B cell (primary cell): ENCODE measurements at regions not wholly inside any gene's neighbourhood (a gene's known extent, or its start where the extent isn't known, plus 50 kb on each side); places are given as distances from the start of the nearest gene placed in this dataset.

Experiments
- ATAC-seq: fragments of 200-7000 bp; cut with Tn5 transposase; one replicate; pipeline ENCODE4 v1.10.0; 2021; ENCODE audit warnings: low read depth, mild to moderate bottlenecking, moderate number of reproducible peaks, moderate library complexity
- CTCF ChIA-PET: fragments of 350-600 bp; sonication (Branson Sonifier 250); formaldehyde crosslinking; loops from one replicate; lab custom pipeline; 2021; ENCODE audit warnings: antibody characterized with exemption, inconsistent platforms; lab: Charles Lee
- POLR2A ChIA-PET: fragments of 350-600 bp; sonication (Branson Sonifier 250); formaldehyde crosslinking; loops from one replicate; lab custom pipeline; 2021; ENCODE audit warnings: antibody characterized with exemption; lab: Charles Lee
- DNase-seq: peaks from one replicate; pipeline ENCODE4 v3.0.0; 2013
- H2AFZ ChIP-seq: 2 replicates; pipeline ENCODE4 v1.6.1; 2012; ENCODE audit warnings: mild to moderate bottlenecking, low read depth, low read length; ENCODE audit not compliant: insufficient read depth, poor library complexity, severe bottlenecking
- H3K27ac ChIP-seq, 2 donors: 1 replicate in 1 of 2; 2 replicates in 1 of 2; pipeline ENCODE4 v1.5.1; 2012 to 2013; ENCODE audit warnings: low read length in 2 of 2, mild to moderate bottlenecking in 2 of 2, moderate library complexity in 1 of 2
- H3K27me3 ChIP-seq, 4 experiments: fragments of 200-600 bp in 1 of 4; sonication (generic) in 1 of 4; replicated peaks in 1 of 4; 1 replicate in 2 of 4; 2 replicates in 2 of 4; pipeline versions ENCODE4 v1.6.1 to v1.7.0; 2013 to 2016; ENCODE audit warnings: low read length in 3 of 4, mild to moderate bottlenecking in 2 of 4, mixed read lengths in 1 of 4, moderate library complexity in 1 of 4; ENCODE audit not compliant: insufficient read depth in 4 of 4, control insufficient read depth in 3 of 4; ENCODE audit errors: control extremely low read depth in 1 of 4
- H3K36me3 ChIP-seq, 2 experiments: replicated peaks in 1 of 2; 1 replicate in 1 of 2; 2 replicates in 1 of 2; pipeline versions ENCODE4 v1.6.1 to v1.7.1; 2013; ENCODE audit warnings: low read length in 1 of 2; ENCODE audit not compliant: insufficient read depth in 2 of 2, control insufficient read depth in 1 of 2; ENCODE audit errors: control extremely low read depth in 1 of 2, extremely low read depth in 1 of 2
- H3K4me1 ChIP-seq, 2 donors: fragments of 200-600 bp in 1 of 2; sonication (generic) in 1 of 2; 1 replicate in 1 of 2; 2 replicates in 1 of 2; pipeline versions ENCODE4 v1.5.1 to v1.6.1; 2013 to 2017; ENCODE audit warnings: low read length in 2 of 2; ENCODE audit not compliant: control insufficient read depth in 2 of 2, insufficient read depth in 2 of 2
- H3K4me2 ChIP-seq: replicated peaks from 2 replicates; pipeline ENCODE3; 2012; ENCODE audit warnings: mild to moderate bottlenecking, low read depth, low read length; ENCODE audit not compliant: poor library complexity, severe bottlenecking
- H3K4me3 ChIP-seq, 5 experiments: fragments of 200-600 bp in 1 of 5; sonication (generic) in 1 of 5; 1 replicate in 3 of 5; 2 replicates in 2 of 5; pipeline versions ENCODE4 v1.5.1 to v1.7.0; 2011 to 2016; ENCODE audit warnings: low read length in 4 of 5, mild to moderate bottlenecking in 4 of 5, low read depth in 2 of 5, control low read depth in 1 of 5, moderate library complexity in 1 of 5; ENCODE audit not compliant: insufficient read depth in 1 of 5; ENCODE audit errors: control extremely low read depth in 1 of 5, extremely low read depth in 1 of 5
- H3K79me2 ChIP-seq: fragments of 200-600 bp; sonication (generic); one replicate; pipeline ENCODE4 v1.6.0; 2016; ENCODE audit warnings: low read length; ENCODE audit not compliant: control insufficient read depth, insufficient read depth
- H3K9ac ChIP-seq: fragments of 200-600 bp; sonication (generic); 2 replicates; pipeline ENCODE4 v1.6.1; 2017; ENCODE audit warnings: mild to moderate bottlenecking, low read length, moderate library complexity
- H3K9me3 ChIP-seq, 3 donors: one replicate each; pipeline versions ENCODE4 v1.6.1 to v1.7.1; 2013; ENCODE audit warnings: low read length in 2 of 3; ENCODE audit not compliant: control insufficient read depth in 2 of 3, insufficient read depth in 1 of 3; ENCODE audit errors: control extremely low read depth in 1 of 3
- H4K20me1 ChIP-seq: 2 replicates; pipeline ENCODE4 v1.6.0; 2012; ENCODE audit warnings: mild to moderate bottlenecking, low read length; ENCODE audit not compliant: insufficient read depth, control insufficient read depth, poor library complexity, severe bottlenecking
- H3K27ac Mint-ChIP-seq: one replicate; pipeline ENCODE4 v1.8.0; 2021; ENCODE audit warnings: mixed read lengths
- H3K27me3 Mint-ChIP-seq: one replicate; pipeline ENCODE4 v1.8.0; 2021; ENCODE audit warnings: mixed read lengths
- H3K4me1 Mint-ChIP-seq: one replicate; pipeline ENCODE4 v1.8.0; 2021; ENCODE audit warnings: mixed read lengths
- H3K4me3 Mint-ChIP-seq: one replicate; pipeline ENCODE4 v1.8.0; 2021; ENCODE audit warnings: mixed read lengths
- H3K9me3 Mint-ChIP-seq: one replicate; pipeline ENCODE4 v1.8.0; 2022; ENCODE audit warnings: mixed read lengths; ENCODE audit not compliant: insufficient read depth
- EZH2 ChIP-seq: IDR thresholded peaks from 2 replicates; pipeline ENCODE4 v1.6.1; 2012; ENCODE audit warnings: borderline replicate concordance, low read depth, mild to moderate bottlenecking, moderate library complexity, low read length; ENCODE audit not compliant: insufficient read depth, poor library complexity, severe bottlenecking
- intact Hi-C: fragments of 100-400 bp; cut with micrococcal nuclease; formaldehyde crosslinking; loops from one replicate; pipeline ENCODE4 v1.10.0; 2022
- TF ChIP-seq, protein P1 (sequence below): fragments of 200-600 bp; IDR thresholded peaks from one replicate; pipeline ENCODE4 v1.8.0; 2022; ENCODE audit warnings: antibody characterized with exemption, mild to moderate bottlenecking

DNA sequence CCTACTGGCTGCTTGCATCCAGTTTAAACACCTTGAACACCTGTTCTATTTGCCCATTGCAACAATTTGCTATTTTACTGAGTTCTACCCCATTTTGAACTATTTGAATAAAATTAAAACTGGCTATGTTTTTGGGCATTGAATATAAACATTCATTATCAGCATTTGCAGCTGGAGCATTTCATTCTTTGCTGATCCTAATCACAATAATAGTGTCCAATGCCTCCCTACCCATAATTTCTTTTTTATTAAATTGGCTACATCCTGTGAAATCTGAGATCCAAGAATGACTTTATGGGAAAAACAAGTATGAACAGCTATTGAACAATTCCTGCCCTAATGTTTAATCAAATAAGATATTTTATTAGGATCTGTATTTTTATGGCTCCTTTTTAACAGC is 447.9 kb downstream of the PLA2G4A start:
- intact Hi-C loops, result no loop called here
- ATAC-seq (no peak), DNase-seq (no peak)
- H3K4me3 Mint-ChIP-seq, result no peak overlapping the region
- no peaks in the 10 kb centered on the region for H3K27me3 ChIP-seq
- H3K4me3 ChIP-seq, result no peak overlapping the region
- H3K4me1 Mint-ChIP-seq, result no peaks in the 10 kb centered on the region
- no peaks in the 10 kb centered on the region for H3K27me3 Mint-ChIP-seq
- no peak overlapping the region for H3K27ac ChIP-seq
- H3K79me2 ChIP-seq, result no peaks in the 10 kb centered on the region
- H2AFZ ChIP-seq, result no peak overlapping the region
- ChIA-PET POLR2A (no interaction called here), CTCF (no interaction called here)
- H3K9me3 ChIP-seq, result no peaks in the 10 kb centered on the region
- no peaks in the 10 kb centered on the region for H3K9me3 Mint-ChIP-seq
- no peak overlapping the region for H3K9ac ChIP-seq
- no peaks in the 10 kb centered on the region for H3K36me3 ChIP-seq
- no peak overlapping the region for H3K4me2 ChIP-seq
- TF ChIP-seq, protein P1, sequence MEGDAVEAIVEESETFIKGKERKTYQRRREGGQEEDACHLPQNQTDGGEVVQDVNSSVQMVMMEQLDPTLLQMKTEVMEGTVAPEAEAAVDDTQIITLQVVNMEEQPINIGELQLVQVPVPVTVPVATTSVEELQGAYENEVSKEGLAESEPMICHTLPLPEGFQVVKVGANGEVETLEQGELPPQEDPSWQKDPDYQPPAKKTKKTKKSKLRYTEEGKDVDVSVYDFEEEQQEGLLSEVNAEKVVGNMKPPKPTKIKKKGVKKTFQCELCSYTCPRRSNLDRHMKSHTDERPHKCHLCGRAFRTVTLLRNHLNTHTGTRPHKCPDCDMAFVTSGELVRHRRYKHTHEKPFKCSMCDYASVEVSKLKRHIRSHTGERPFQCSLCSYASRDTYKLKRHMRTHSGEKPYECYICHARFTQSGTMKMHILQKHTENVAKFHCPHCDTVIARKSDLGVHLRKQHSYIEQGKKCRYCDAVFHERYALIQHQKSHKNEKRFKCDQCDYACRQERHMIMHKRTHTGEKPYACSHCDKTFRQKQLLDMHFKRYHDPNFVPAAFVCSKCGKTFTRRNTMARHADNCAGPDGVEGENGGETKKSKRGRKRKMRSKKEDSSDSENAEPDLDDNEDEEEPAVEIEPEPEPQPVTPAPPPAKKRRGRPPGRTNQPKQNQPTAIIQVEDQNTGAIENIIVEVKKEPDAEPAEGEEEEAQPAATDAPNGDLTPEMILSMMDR, result no peak
- no peak for TF ChIP-seq EZH2
- H3K4me1 ChIP-seq, result no peaks in the 10 kb centered on the region
- H4K20me1 ChIP-seq, result no peaks in the 10 kb centered on the region
- H3K27ac Mint-ChIP-seq, result no peak overlapping the region

DNA sequence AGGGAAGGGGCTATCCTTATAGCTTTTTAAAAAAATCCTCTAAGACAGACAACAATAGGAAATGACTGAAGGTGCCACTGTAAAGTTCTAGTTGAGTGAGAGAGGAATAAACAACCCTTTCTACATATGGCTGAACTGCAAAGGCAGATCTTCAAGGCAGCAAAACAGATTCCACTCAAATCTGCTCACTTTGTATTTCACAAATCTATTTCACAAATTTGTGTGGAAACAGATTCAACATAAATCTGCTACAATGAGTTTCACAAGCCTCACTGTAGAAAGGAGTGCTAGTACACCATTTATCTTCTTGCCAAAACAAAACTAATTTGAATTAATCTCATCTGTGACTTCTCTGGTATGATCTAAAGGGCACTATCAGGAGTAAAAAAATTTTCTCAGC is 451.3 kb downstream of the PLA2G4A start:
- no peak overlapping the region for H2AFZ ChIP-seq
- POLR2A ChIA-PET, result no interaction called here
- Mint-ChIP-seq H3K4me1 (no peaks in the 10 kb centered on the region), H3K9me3 (no peaks in the 10 kb centered on the region), H3K27me3 (no peaks in the 10 kb centered on the region), H3K27ac (no peak overlapping the region), H3K4me3 (no peak overlapping the region)
- no peak overlapping the region for H3K4me3 ChIP-seq
- H3K9ac ChIP-seq, result no peak overlapping the region
- TF ChIP-seq EZH2, result no peak
- TF ChIP-seq, protein P1, result no peak
- no peaks in the 10 kb centered on the region for H3K79me2 ChIP-seq
- H3K4me1 ChIP-seq, result no peaks in the 10 kb centered on the region
- CTCF ChIA-PET, result no interaction called here
- H3K27me3 ChIP-seq, result no peaks in the 10 kb centered on the region
- ATAC-seq, result no peak
- H4K20me1 ChIP-seq, result no peaks in the 10 kb centered on the region
- no peak overlapping the region for H3K4me2 ChIP-seq
- no peak overlapping the region for H3K27ac ChIP-seq
- H3K9me3 ChIP-seq, result peaks cover 0 to 3% (median 0%) of the 10 kb centered on the region in 3 donors
- intact Hi-C loops, result no loop called here
- H3K36me3 ChIP-seq, result no peaks in the 10 kb centered on the region
- no peak for DNase-seq
